Fibroblast of the aortic adventitia (primary cell): ENCODE measurements at regions not wholly inside any gene's neighbourhood (a gene's known extent, or its start where the extent isn't known, plus 50 kb on each side); places are given as distances from the start of the nearest gene placed in this dataset.

Source experiments
- DNase-seq: peaks from one replicate; pipeline ENCODE4 v3.0.0-alpha.2; 2010; ENCODE audit warnings: low read depth
- H3K4me3 ChIP-seq: 2 replicates; pipeline ENCODE4 v1.5.1; 2011; ENCODE audit warnings: low read depth, mild to moderate bottlenecking, control low read depth, low read length, moderate library complexity
- CTCF ChIP-seq: IDR thresholded peaks from 2 replicates; pipeline ENCODE4 v1.5.1; 2011; ENCODE audit warnings: mild to moderate bottlenecking, low read length, control low read depth, inconsistent platforms; ENCODE audit not compliant: insufficient read depth

DNA sequence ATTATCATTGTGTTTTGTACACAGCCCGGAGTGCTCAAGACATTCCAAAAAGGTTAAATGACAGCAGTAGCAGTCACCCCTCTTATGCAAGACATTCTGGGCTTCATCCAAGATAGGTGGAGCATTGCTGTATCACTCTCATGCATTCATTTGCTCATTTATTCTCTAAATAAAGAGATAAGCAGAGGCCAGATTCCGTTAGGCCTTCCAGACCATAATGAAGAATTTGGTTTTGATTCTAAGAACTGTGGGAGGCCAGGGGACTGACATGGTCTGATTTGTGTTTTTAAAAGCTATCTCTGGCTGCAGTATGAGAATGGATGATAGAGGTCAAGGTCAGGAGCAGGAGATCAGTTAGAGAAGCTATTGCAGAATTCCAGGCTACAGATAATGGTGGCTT, 145.8 kb downstream of the KCNRG start:
- peak; percentile 64 for DNase-seq
- TF ChIP-seq CTCF: no peak
- no peak overlapping the region for H3K4me3 ChIP-seq

- TF ChIP-seq CTCF: no peak
Observed at GRCh38 chr13:50162001-50162400, 146.8 kb downstream of the KCNRG start.

GRCh38 chr13:50162567-50162966, 147.3 kb downstream of the KCNRG start:
- DNase-seq: no peak
- no peak overlapping the region for H3K4me3 ChIP-seq
- TF ChIP-seq CTCF: no peak

More at GRCh38 chr13:50162001-50162400, 146.8 kb downstream of the KCNRG start:
- peak; percentile 42 for DNase-seq
- no peak overlapping the region for H3K4me3 ChIP-seq

DNA sequence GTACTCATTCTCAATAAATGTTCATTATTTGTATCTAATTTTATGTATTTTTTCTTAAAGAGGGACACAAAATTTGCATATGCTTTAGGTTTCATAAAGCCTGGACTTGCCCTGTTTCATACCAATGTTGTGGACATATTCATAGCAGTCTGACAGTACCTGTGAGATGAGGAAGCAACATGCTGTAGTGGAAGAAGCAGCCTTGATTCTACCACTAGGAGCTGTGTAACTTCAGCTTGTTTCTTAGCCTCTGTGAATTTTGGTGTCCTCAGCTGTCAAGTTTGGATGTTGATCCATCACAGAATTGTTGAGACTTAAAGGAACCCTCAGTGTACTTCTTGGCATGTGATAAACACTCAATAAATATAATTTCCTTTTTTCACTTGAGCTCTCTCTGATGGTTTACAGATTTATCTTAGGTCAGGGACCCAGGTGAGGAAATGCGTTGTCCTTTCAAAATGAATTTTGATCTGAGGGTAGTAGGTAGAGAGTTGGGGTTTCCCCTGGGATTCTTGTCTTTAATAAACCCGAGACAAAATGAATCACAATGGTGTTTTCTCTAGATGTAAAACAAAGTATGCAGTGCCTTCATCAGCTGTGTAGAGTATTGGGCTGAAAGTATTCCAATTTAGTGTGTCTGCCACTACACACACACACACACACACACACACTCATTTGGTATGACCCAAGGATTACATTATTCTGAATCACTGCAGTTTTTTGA, 152.1 kb downstream of the KCNRG start:
- TF ChIP-seq CTCF: no peak

GRCh38 chr13:50167967-50168366, 152.7 kb downstream of the KCNRG start:
- no peak for TF ChIP-seq CTCF

More for the DNA sequence above, 152.1 kb downstream of the KCNRG start:
- no peak overlapping the region for H3K4me3 ChIP-seq
- DNase-seq: no peak

DNA sequence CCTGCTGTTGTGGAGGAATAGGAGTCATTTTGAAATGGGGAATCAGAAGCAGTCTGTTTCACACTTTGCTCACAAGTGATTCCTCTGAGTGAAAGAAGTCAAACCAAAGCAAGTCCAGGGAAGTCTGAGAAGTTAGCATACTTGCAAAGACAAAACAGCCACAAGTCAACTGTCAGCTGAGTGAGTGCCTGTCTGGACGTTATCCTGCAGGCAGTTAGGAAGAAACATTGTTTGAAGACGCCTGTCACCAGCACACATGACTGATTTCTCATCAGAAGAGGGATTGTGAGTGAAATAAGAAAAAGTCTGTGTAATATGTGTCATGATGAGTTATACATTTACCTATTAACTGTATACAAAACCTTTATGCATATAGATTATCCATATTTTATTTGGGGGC, 153.5 kb downstream of the KCNRG start:
- TF ChIP-seq CTCF: no peak
- no peak for DNase-seq
- no peak overlapping the region for H3K4me3 ChIP-seq

More at GRCh38 chr13:50167967-50168366, 152.7 kb downstream of the KCNRG start:
- no peak overlapping the region for H3K4me3 ChIP-seq
- no peak for DNase-seq

- peak; percentile 59 for TF ChIP-seq CTCF
- peak; percentile 71 for DNase-seq
- no peak overlapping the region for H3K4me3 ChIP-seq
Observed at GRCh38 chr13:50170447-50171037, 155.3 kb downstream of the KCNRG start.
